Natural killer cell (primary cell): ENCODE measurements at regions not wholly inside any gene's neighbourhood (a gene's known extent, or its start where the extent isn't known, plus 50 kb on each side); places are given as distances from the start of the nearest gene placed in this dataset.

Source experiments
- ATAC-seq, 3 donors: fragments of 150-1000 bp in 2 of 3; fragments of 200-7000 bp in 1 of 3; cut with Tn5 transposase; 1 replicate in 1 of 3; 2 replicates in 2 of 3; pipeline ENCODE4 v1.10.0; 2021; ENCODE audit warnings: mild to moderate bottlenecking in 2 of 3, moderate library complexity in 2 of 3
- DNase-seq, 2 donors: peaks; one replicate each; pipeline versions ENCODE4 v3.0.0 to v3.0.0-alpha.2; 2013 to 2021; ENCODE audit warnings: mixed read lengths in 1 of 2
- H3K27ac ChIP-seq: one replicate; pipeline ENCODE4 v1.5.1; 2013; ENCODE audit warnings: mild to moderate bottlenecking, low read length
- H3K27me3 ChIP-seq: one replicate; pipeline ENCODE4 v1.6.1; 2013; ENCODE audit warnings: low read length; ENCODE audit not compliant: control insufficient read depth, insufficient read depth
- H3K36me3 ChIP-seq: one replicate; pipeline ENCODE4 v1.6.1; 2013; ENCODE audit warnings: low read length; ENCODE audit not compliant: control insufficient read depth, insufficient read depth
- H3K4me1 ChIP-seq: one replicate; pipeline ENCODE4 v1.6.1; 2013; ENCODE audit warnings: low read length; ENCODE audit not compliant: control insufficient read depth, insufficient read depth
- H3K4me3 ChIP-seq: one replicate; pipeline ENCODE4 v1.5.1; 2013; ENCODE audit warnings: low read length
- H3K9me3 ChIP-seq: one replicate; pipeline ENCODE4 v1.6.1; 2013; ENCODE audit warnings: low read length; ENCODE audit not compliant: control insufficient read depth, insufficient read depth
- H3K27ac Mint-ChIP-seq, 2 donors: one replicate each; pipeline ENCODE4 v1.8.0; 2022; ENCODE audit warnings: mild to moderate bottlenecking in 2 of 2, mixed read lengths in 2 of 2, moderate library complexity in 1 of 2
- H3K27me3 Mint-ChIP-seq, 2 donors: one replicate each; pipeline ENCODE4 v1.8.0; 2022; ENCODE audit warnings: low read depth in 2 of 2, mixed read lengths in 2 of 2
- H3K36me3 Mint-ChIP-seq: one replicate; pipeline ENCODE4 v1.8.0; 2022; ENCODE audit warnings: mixed read lengths
- H3K4me1 Mint-ChIP-seq, 2 donors: one replicate each; pipeline ENCODE4 v1.8.0; 2022; ENCODE audit warnings: mixed read lengths in 2 of 2
- H3K4me3 Mint-ChIP-seq: one replicate; pipeline ENCODE4 v1.8.0; 2022; ENCODE audit warnings: mild to moderate bottlenecking, moderate library complexity, mixed read lengths
- H3K9me3 Mint-ChIP-seq, 2 donors: one replicate each; pipeline ENCODE4 v1.8.0; 2022; ENCODE audit warnings: mixed read lengths in 2 of 2
- CTCF ChIP-seq: fragments of 200-600 bp; IDR thresholded peaks from one replicate; pipeline ENCODE4 v1.8.0; 2022; ENCODE audit warnings: antibody characterized with exemption
- WGBS: methylation state at CpG from one replicate; pipeline ENCODE4 v1.1.7; 2013; ENCODE audit warnings: missing lambda C conversion rate; ENCODE audit not compliant: insufficient coverage; 5-methylcytosine and 5-hydroxymethylcytosine counted together
- intact Hi-C: fragments of 100-400 bp; cut with micrococcal nuclease; formaldehyde crosslinking; loops from one replicate; pipeline ENCODE4 v1.14.2; 2022

GRCh38 chr5:180441564-180442051 is 52.6 kb upstream of the CNOT6 start:
- H3K27me3 Mint-ChIP-seq = peaks cover 10% of the 10 kb centered on the region in 2 donors
- Histone ChIP-seq H3K4me3 (no peak overlapping the region), H3K36me3 (no peaks in the 10 kb centered on the region), H3K4me1 (no peaks in the 10 kb centered on the region), H3K9me3 (peaks cover 4% of the 10 kb centered on the region), H3K27ac (no peak overlapping the region), H3K27me3 (no peaks in the 10 kb centered on the region)
- H3K9me3 Mint-ChIP-seq = no peaks in the 10 kb centered on the region
- H3K4me3 Mint-ChIP-seq = no peak overlapping the region
- ATAC-seq = no peak
- DNase-seq = no peak
- H3K36me3 Mint-ChIP-seq = no peaks in the 10 kb centered on the region
- TF ChIP-seq CTCF = no peak
- intact Hi-C loops = no loop called here
- H3K4me1 Mint-ChIP-seq = no peaks in the 10 kb centered on the region
- WGBS = 83% methylated on average over 15 of the region's 15 CpGs
- no peak overlapping the region for H3K27ac Mint-ChIP-seq
